GM19043 (cell line): ENCODE measurements at regions not wholly inside any gene's neighbourhood (a gene's known extent, or its start where the extent isn't known, plus 50 kb on each side); places are given as distances from the start of the nearest gene placed in this dataset.
"Not testable (repeated sequence)": the region's sequence is repeated elsewhere in the genome, so short reads cannot be mapped to it uniquely, and the experiment has no call there.

Source experiments
- ATAC-seq: cut with Tn5 transposase; IDR thresholded peaks from one replicate; pipeline ENCODE4 v1.9.1; 2021; ENCODE audit warnings: low read depth; ENCODE audit not compliant: unreplicated experiment

DNA sequence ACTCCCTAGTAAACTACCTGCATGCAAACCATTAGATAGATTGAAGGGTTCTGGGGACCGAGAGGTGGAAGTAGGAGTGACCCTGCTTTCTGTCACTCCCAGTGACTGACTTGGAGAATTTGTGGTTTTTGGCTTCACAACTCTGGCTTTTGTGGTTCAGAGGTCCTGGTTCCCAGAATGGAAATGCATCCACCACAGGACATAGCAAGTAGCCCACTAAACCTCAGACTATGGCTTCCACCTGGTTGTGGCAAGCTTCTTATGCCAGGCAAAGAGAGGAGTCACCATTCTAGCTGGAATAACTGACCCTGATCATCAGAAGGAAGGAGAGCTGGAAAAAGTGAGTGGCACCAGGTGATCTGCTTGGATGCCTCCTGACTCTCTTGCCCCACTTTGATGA is 162.4 kb upstream of the TMEM260 start:
- ATAC-seq, result no peak

- no peak for ATAC-seq
These were observed 159.8 kb upstream of the TMEM260 start for GRCh38 chr14:56419750-56420149.

DNA sequence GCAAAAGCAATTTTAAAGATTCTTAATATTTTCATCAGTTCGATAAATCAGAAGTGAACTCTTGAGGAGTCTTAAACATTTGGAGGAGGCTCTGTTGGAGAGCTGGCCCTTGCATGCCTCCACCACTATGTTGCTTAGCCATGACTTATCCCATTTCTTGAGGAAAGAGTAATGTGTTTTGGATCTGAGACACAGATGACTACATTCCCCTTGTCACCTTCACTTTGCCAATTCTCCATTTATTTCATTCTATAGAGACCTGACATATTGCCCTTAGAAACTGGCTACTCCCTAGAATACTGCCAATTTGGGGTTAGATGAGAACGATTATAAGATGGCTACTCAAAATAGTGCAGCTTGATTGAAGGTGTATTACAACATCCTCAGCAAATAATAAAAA is 157.4 kb upstream of the TMEM260 start:
- no peak for ATAC-seq

GRCh38 chr14:56422703-56423213 is 156.8 kb upstream of the TMEM260 start:
- no peak for ATAC-seq

- ATAC-seq, result no peak
These were observed 156.1 kb upstream of the TMEM260 start for GRCh38 chr14:56423544-56423943.

GRCh38 chr14:56431013-56431412 is 148.6 kb upstream of the TMEM260 start:
- ATAC-seq, result no peak

- no peak for ATAC-seq
These were observed 129.9 kb upstream of the TMEM260 start for GRCh38 chr14:56449670-56450213.

DNA sequence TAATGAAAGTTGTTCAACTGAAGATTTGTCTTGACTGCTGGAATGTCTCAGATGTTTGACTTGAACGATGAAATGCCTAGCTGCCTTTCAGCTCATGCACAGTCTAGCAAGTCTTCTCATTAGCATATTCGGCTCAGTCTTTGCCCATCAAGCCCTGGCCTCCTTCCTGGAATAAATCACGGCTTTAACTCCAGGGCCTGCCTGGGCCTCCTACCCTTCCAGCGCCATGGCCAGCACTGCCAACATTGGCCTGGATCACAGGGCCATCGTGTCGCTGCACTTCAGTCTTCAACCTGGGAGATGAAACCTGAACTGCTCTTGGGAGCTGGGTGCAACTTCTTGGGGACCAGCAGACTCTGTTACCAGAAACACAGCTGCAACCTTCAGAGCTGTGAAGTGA is 126.7 kb upstream of the TMEM260 start:
- ATAC-seq, result no peak

GRCh38 chr14:56454680-56455079 is 124.9 kb upstream of the TMEM260 start:
- ATAC-seq, result not testable (repeated sequence)

GRCh38 chr14:56460469-56460868 is 119.1 kb upstream of the TMEM260 start:
- ATAC-seq, result no peak

DNA sequence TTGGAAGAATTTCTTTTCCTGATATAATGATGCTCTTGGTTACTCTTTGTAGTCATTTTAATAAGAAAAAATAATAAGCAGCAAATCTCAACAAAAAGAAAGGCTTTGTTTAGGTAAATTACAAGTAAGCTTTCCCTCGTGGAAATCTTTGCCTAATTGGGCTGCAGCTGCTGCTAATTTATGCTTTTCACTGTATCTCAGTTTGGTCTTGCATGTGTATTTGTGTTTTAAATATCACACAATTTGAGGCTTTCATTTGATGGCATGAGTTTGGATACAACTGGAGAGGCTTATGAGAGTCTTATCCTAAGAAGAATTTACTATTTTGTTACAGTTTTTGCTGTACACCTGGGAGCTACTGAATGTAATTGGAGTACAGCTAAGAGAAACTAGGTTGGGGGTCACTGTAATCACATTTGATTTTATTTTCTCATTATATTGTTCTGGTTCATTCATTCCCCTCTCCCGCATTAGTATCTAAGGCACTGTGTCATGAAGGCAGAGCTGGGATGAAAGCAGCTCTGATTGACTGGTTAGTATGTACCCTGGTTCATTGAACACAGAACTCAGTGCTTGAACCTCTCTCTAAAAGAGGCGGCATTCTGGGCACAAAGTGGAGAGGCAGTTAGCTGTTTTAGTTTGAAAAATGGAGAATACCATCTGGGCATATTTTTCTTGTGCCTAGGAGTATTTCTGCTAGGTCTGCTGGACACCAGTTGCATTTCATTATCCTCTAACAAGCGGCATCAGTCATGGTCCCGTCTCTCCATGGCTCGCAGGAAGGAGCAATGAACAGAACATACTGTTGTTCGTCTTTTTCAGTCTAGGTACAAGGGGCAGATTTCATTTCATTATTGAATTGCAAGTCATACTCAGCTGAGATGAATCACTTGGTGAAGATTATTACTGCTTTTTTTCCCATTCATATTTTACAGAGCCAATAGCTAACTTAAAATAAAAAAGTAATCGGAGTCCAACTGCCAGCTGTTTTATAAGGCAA is 118.0 kb upstream of the TMEM260 start:
- no peak for ATAC-seq

DNA sequence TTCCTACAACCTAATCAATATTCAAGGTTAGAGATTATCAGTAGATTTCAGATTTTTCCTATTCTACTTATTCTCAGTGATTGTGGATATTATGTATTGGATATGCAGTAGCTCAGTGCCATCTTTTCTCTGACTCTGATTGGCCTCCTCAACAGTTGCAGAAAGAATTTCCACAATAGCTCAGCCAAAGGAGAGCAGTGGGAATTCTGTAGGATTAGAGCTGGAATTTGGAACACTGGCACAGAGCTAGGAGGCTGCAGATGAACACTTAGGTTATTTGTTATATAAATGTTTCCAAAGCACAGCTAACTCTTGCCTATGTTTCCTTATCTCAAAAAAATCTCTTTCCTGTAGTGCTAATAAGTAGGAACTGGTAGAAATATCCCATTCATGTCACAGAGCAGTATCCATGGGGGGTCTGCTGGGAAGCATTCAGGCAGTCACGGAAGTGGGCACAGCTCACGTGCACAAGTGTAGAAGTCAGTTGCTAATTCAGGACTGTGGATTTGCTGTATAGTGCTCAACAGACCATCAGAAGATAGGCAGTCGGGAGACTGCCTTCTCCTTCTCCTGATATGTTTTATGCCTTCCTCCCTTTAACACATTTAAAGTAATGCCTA is 116.2 kb upstream of the TMEM260 start:
- no peak for ATAC-seq

- no peak for ATAC-seq
These were observed 108.5 kb upstream of the TMEM260 start for GRCh38 chr14:56471056-56471455.

DNA sequence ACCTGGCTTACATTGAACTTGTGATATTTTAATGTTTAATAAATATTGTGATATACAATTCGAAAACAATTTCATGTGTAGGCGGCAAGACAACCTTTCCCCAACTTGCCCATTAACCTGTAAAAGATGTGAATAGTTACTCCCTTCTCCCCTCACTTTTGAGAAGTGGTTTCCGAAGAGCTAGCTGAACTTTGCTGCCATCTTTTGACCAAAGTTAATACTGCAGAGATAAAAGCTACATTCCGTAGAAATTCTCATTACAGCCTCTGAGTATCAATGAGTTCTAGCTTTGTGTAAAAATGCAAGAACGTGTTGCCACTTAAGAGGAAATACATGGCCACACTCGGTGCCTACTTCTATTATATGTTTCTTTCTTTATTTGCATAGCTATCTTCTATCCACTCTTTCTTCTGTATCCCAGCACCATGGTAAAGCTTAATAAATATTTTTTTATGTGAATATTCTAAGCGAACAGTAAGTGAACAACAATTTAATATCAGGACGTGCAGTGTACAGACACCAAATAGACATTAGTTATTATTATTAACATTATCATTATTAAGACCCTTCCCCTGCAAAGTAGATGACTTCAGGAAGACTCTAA is 105.1 kb upstream of the TMEM260 start:
- ATAC-seq, result no peak

- ATAC-seq, result no peak
These were observed 97.2 kb upstream of the TMEM260 start for GRCh38 chr14:56482310-56482911.

DNA sequence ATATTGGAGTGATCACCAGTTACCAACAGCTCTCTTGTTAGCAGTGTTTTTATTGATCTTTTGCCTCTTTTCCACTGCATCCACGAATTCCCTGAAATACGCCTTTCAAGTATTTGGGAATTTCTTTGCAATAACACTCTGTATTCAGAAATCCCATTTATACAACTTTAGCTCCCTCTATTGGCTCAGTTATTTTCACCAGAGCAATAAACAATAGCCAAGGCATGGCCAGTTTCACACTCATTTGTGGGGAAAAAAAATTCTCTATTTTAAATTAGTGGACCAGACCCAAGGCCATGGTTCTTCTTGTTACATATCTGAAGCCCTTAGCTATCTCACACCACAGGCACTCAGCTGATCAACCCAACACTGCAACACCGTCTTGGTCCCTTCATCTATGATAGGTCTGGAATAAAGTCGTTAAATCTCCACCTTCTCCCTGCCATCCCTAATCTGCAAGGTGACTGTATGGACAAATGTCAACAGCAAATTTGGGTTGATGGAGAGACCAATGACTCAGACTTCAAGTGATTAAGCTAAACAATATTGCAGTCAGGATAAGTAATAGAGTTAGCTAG is 92.4 kb upstream of the TMEM260 start:
- ATAC-seq, result no peak

DNA sequence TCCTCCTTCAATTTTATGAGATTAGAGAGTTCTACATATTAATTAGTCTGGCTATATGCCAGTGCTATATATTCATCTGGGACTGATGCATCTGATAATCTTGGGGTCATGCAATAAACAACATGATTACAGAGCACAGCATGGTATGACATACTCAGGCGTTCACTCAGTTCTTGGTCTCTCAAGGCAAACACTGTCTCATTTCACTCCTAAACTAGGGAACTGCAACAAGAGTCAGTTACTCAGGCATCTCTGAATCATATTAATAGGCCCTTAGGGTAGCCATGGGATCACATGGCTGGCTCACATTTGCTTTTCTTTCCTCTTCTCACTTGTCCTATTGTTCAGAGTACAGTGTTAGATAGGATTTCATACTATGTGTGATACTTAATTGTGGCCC is 91.8 kb upstream of the TMEM260 start:
- ATAC-seq, result no peak

DNA sequence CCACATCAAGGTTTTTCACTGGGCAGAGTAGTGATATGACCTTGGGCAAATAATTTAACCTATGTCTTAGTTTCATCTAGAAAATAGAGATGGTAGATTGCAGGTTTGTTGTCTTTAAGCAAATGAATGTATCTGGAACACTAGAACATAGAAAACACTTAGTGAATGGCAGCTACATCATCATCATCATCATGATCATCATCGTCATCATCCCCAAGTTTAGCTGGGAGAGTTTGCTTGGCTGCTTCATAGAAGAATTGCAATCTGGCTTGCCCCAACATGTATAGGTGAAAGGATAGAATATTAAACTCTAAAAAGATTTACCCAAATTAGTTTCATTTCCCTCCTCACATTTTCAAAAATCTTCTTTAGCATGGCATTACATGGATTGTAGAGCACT is 91.3 kb upstream of the TMEM260 start:
- no peak for ATAC-seq

DNA sequence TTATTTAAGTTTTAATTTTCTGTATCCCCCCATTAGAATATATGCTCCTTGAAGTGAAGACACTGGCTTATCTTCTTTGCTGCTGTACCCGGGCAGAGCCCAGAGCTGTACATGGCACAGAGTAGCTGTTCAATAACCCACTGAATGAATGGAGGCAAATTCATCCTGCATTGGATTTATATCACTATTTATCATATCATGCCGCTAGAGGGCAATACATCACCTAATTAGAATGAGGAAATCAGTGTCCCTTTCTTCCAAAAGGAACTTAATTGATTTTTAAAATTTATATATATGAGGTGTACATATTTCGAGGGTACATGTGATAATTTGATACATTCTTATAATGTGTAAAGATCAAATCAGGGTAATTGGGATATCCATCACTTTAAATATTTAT is 89.2 kb upstream of the TMEM260 start:
- no peak for ATAC-seq
